GM21515 (cell line): ENCODE measurements at regions not wholly inside any gene's neighbourhood (a gene's known extent, or its start where the extent isn't known, plus 50 kb on each side); places are given as distances from the start of the nearest gene placed in this dataset.
A peak's percentile ranks its signal among the peaks of the same experiment; 100 is the strongest.
"Not testable (repeated sequence)": the region's sequence is repeated elsewhere in the genome, so short reads cannot be mapped to it uniquely, and the experiment has no call there.

ENCODE experiments used
- ATAC-seq: cut with Tn5 transposase; IDR thresholded peaks from one replicate; pipeline ENCODE4 v1.9.1; 2021; ENCODE audit not compliant: unreplicated experiment

GRCh38 chr12:58302487-58303011, 361.2 kb downstream of the ATP23 start:
- ATAC-seq: no peak

- no peak for ATAC-seq
Observed at GRCh38 chr12:58306266-58307000, 365.1 kb downstream of the ATP23 start.

- ATAC-seq: no peak
Observed at GRCh38 chr12:58309806-58310205, 368.4 kb downstream of the ATP23 start.

GRCh38 chr12:58310368-58310767, 369.0 kb downstream of the ATP23 start:
- ATAC-seq: no peak

- ATAC-seq: no peak
Observed at GRCh38 chr12:58310809-58311622, 369.6 kb downstream of the ATP23 start.

- no peak for ATAC-seq
Observed at GRCh38 chr12:58313091-58313855, 371.9 kb downstream of the ATP23 start.

- no peak for ATAC-seq
Observed at GRCh38 chr12:58314610-58315009, 373.2 kb downstream of the ATP23 start.

GRCh38 chr12:58316926-58317325, 375.6 kb downstream of the ATP23 start:
- ATAC-seq: no peak

GRCh38 chr12:58321414-58321813, 380.0 kb downstream of the ATP23 start:
- peak; percentile 78 for ATAC-seq

GRCh38 chr12:58323676-58324075, 382.3 kb downstream of the ATP23 start:
- no peak for ATAC-seq

- no peak for ATAC-seq
Observed at GRCh38 chr12:58325561-58325960, 384.2 kb downstream of the ATP23 start.

- no peak for ATAC-seq
Observed at GRCh38 chr12:58326534-58326933, 385.2 kb downstream of the ATP23 start.

GRCh38 chr12:58336581-58337242, 395.3 kb downstream of the ATP23 start:
- ATAC-seq: not testable (repeated sequence)

GRCh38 chr12:58337539-58337938, 396.2 kb downstream of the ATP23 start:
- ATAC-seq: not testable (repeated sequence)

GRCh38 chr12:58341791-58342190, 400.4 kb downstream of the ATP23 start:
- no peak for ATAC-seq

- ATAC-seq: no peak
Observed at GRCh38 chr12:58342736-58343135, 401.4 kb downstream of the ATP23 start.

- ATAC-seq: peak; percentile 77
Observed at GRCh38 chr12:58346032-58346632, 404.8 kb downstream of the ATP23 start.

GRCh38 chr12:58347188-58347587, 405.8 kb downstream of the ATP23 start:
- ATAC-seq: no peak

GRCh38 chr12:58347691-58348090, 406.3 kb downstream of the ATP23 start:
- no peak for ATAC-seq

- ATAC-seq: no peak
Observed at GRCh38 chr12:58349161-58349560, 407.8 kb downstream of the ATP23 start.
